ENCODE measurements at regions not wholly inside any gene's neighbourhood (a gene's known extent, or its start where the extent isn't known, plus 50 kb on each side); places are given as distances from the start of the nearest gene placed in this dataset.
"Not testable (repeated sequence)": the region's sequence is repeated elsewhere in the genome, so short reads cannot be mapped to it uniquely, and the experiment has no call there.

DNA sequence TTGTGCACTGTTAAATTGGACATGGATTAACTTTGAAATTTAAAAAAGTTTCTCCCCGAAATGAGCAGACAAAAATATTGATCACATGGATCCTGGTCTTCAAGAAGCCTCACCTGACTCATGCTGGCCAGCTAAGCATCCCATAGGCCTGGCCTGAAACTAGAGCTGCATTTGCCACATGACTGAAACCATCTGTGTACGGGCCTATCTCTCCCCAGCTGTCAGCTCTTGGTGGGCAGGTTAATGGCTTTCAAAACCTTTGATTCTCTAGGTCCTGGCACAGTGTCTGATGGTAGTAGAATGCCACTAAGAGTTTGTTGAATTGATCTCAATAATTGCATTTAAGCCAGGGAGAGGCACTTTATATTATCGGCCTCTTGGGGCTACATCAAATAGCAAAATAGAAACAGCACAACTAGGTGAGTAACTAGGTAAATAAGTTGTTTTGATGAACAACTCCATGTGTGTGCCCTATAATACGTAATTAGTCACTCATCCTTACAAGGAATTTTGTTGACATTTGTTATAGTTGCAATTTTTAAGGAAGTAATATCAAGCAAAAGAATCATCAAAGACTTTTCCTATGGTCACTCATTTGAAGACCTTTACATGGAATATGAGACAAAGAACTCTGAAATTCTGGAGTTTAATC lies 251.1 kb downstream of the SP3 start:
- no peak for ATAC-seq (replicated peaks; ENCODE audit: extremely low read depth, poor library complexity, severe bottlenecking)
- Mint-ChIP-seq H3K4me1 (no peaks in the 10 kb centered on the region), H3K27me3 (peaks cover 40% of the 10 kb centered on the region), H3K27ac (ENCODE audit: low read depth) (no peak overlapping the region), H3K9me3 (no peaks in the 10 kb centered on the region), H3K4me3 (no peak overlapping the region), H3K36me3 (ENCODE audit: insufficient read depth) (no peaks in the 10 kb centered on the region)
- no peak for DNase-seq (ENCODE audit: low spot score in 2 of 2)

DNA sequence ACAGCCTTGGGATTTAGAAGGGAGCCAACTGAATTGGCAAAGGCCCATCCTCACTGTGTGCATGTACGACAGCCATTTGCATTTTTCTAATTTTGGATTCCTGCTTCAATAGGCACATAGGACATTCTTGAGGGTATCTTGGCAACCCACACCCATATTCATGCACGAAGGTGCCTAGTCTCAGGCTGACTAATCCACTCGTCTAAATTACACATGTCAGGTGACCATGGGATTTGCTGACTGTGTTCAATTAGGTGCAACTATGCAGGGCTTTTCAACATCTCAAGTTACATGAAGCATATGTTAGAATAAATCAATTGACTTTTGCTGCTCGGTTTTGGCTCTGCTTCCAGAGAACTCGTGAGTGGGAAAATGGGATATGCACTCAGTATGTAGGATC lies 249.7 kb downstream of the SP3 start:
- no peaks in the 10 kb centered on the region for H3K4me1 Mint-ChIP-seq
- H3K36me3 Mint-ChIP-seq (ENCODE audit: insufficient read depth) = no peaks in the 10 kb centered on the region
- no peak for ATAC-seq (replicated peaks; ENCODE audit: extremely low read depth, poor library complexity, severe bottlenecking)
- no peaks in the 10 kb centered on the region for H3K9me3 Mint-ChIP-seq
- H3K4me3 Mint-ChIP-seq = no peak overlapping the region
- H3K27me3 Mint-ChIP-seq = peaks cover 53% of the 10 kb centered on the region
- no peak overlapping the region for H3K27ac Mint-ChIP-seq (ENCODE audit: low read depth)
- DNase-seq (ENCODE audit: low spot score in 2 of 2) = no peak

DNA sequence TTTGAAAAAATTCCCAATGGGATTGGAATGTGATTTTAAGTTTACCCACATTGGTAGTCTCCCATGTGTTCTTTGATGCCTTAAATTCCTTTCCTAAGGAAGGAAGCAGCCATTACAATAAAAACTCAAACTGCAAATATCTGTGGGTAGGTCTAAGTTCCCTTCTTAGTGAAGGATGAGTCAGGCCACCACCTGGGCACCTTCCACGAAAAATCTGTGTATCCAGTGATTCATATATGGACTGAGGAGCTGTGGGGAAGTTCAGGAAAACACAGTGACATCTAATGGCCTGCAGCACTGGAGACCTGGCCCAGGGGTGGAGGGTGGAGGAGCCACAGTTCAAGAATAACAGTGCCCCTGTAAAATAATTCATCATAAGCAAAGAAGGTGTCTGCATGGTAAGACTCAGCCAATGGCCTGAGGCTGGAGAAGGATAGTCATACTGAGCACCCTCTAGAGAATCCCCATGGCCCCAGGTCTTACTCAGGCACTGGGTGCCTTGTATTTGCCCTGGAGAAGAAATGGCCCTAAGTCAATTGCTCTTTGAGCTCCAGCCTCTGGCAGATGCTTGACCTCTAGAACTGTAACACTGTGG lies 248.6 kb downstream of the SP3 start:
- no peak for DNase-seq (ENCODE audit: low spot score in 2 of 2)
- Mint-ChIP-seq H3K4me1 (no peaks in the 10 kb centered on the region), H3K4me3 (no peak overlapping the region), H3K36me3 (ENCODE audit: insufficient read depth) (no peaks in the 10 kb centered on the region), H3K27me3 (peaks cover 64% of the 10 kb centered on the region), H3K27ac (ENCODE audit: low read depth) (no peak overlapping the region), H3K9me3 (no peaks in the 10 kb centered on the region)
- no peak for ATAC-seq (replicated peaks; ENCODE audit: extremely low read depth, poor library complexity, severe bottlenecking)

DNA sequence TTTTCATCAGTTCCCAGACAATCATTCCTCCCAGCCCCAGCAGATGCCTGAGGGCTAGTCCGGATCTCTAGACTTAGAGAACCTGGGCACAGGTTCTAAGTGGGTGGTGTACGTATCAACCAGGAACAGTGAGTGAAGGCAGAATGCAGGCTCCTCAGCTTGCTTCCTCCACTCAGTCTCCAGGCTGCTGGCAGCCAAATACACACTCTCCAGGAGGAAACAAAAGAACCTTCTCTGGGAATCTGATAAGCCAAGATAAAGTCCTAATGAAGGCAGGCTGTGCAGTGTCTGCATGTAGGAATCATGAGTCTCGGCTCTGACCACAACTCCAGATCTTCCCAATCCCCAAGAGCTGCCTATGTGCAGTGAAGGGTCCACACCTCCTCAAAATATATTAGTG lies 245.7 kb downstream of the SP3 start:
- Mint-ChIP-seq H3K9me3 (no peaks in the 10 kb centered on the region), H3K36me3 (ENCODE audit: insufficient read depth) (no peaks in the 10 kb centered on the region), H3K27me3 (peaks cover 87% of the 10 kb centered on the region), H3K27ac (ENCODE audit: low read depth) (no peak overlapping the region), H3K4me1 (no peaks in the 10 kb centered on the region), H3K4me3 (no peak overlapping the region)
- DNase-seq (ENCODE audit: low spot score in 2 of 2) (no peak), ATAC-seq (replicated peaks; ENCODE audit: extremely low read depth, poor library complexity, severe bottlenecking) (no peak)

DNA sequence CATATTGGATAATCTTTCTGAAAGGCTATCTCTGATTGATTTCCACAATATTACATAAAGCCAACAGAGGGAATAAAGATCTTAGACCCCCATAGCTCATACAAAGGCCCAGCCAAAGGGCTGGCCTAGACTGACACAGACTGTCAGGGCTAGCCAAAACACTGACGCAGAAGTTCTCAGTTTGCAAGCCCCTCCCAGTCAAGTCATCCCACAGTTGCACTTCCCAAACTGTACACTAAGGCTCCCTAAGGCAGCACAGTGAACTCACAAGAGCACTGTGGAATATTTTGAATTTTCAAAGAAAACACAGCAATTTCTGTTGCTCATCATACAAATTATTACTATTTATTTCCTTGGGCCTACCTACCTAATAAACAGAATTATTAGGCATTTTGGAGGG lies 244.9 kb downstream of the SP3 start:
- Mint-ChIP-seq H3K4me1 (no peaks in the 10 kb centered on the region), H3K4me3 (no peak overlapping the region), H3K36me3 (ENCODE audit: insufficient read depth) (no peaks in the 10 kb centered on the region), H3K27ac (ENCODE audit: low read depth) (no peak overlapping the region), H3K27me3 (peaks cover 79% of the 10 kb centered on the region), H3K9me3 (no peaks in the 10 kb centered on the region)
- ATAC-seq (replicated peaks; ENCODE audit: extremely low read depth, poor library complexity, severe bottlenecking) = no peak
- DNase-seq (ENCODE audit: low spot score in 2 of 2) = no peak

DNA sequence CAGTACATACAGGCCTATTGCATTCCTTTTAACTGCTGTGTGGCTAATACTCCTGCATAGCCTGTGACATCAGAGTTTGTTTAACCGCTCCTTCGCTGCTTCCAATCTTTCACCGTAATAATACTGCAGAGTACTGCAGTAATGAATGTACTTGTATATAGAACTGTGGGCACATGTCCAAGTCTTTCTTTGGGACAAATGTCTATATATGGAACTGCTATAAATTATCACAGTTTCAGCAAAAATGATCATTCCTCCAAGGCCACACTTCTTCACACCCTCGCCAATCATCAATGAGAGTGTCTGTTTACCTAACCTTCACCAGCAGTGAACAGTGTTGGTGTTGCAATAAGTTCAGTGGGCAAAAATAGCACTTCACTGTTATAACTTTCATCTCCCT lies 230.4 kb downstream of the SP3 start:
- Mint-ChIP-seq H3K4me3 (no peak overlapping the region), H3K36me3 (ENCODE audit: insufficient read depth) (no peaks in the 10 kb centered on the region), H3K27me3 (peaks cover 34% of the 10 kb centered on the region), H3K27ac (ENCODE audit: low read depth) (no peak overlapping the region), H3K9me3 (peaks cover 11% of the 10 kb centered on the region), H3K4me1 (no peaks in the 10 kb centered on the region)
- DNase-seq (ENCODE audit: low spot score in 2 of 2) = no peak
- ATAC-seq (replicated peaks; ENCODE audit: extremely low read depth, poor library complexity, severe bottlenecking) = no peak

DNA sequence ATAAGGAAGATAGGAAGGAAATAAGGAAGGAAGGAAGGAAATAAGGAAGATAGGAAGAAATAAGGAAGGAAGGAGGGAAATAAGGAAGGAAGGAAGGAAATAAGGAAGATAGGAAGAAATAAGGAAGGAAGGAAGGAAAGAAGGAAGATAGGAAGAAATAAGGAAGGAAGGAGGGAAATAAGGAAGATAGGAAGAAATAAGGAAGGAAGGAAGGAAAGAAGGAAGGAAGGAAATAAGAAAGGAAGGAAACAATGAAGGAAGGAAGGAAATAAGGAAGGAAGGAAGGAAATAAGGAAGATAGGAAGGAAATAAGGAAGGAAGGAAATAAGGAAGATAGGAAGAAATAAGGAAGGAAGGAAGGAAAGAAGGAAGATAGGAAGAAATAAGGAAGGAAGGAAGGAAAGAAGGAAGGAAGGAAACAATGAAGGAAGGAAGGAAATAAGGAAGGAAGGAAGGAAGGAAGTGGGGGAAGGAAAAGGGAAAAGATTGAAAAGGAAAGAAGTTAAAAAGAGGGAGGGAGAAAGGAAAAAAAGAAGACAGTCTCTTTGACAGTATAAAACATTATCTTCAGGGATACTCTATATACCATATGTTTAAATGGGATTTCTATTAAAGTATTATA lies 227.1 kb downstream of the SP3 start:
- H3K27me3 Mint-ChIP-seq = peaks cover 50% of the 10 kb centered on the region

DNA sequence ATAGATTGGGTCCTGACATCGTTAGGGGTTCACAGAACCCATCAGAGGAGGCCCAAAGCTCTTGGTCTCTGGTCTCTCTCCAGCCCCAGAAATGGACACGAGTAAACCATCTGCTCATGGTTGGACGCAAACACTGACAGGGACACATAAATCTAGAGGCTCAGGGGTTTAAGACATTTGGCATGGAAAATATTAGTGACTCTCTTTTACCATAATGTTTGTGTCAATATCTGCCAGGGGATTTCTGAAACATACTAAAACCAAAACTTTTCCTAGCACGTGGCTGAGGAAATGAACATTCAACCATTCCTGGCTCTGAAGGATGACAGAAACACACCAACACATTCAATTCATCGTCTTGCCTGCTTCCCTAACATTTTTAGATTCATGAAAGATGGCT lies 226.2 kb downstream of the SP3 start:
- H3K27me3 Mint-ChIP-seq = peaks cover 57% of the 10 kb centered on the region
- no peak for DNase-seq (ENCODE audit: low spot score in 2 of 2)
- ATAC-seq (replicated peaks; ENCODE audit: extremely low read depth, poor library complexity, severe bottlenecking) = no peak

More for the DNA sequence above, 227.1 kb downstream of the SP3 start:
- H3K9me3 Mint-ChIP-seq = peaks cover 11% of the 10 kb centered on the region
- not testable (repeated sequence) for H3K4me3 Mint-ChIP-seq; H3K27ac Mint-ChIP-seq (ENCODE audit: low read depth); DNase-seq (ENCODE audit: low spot score in 2 of 2); ATAC-seq (replicated peaks; ENCODE audit: extremely low read depth, poor library complexity, severe bottlenecking); H3K36me3 Mint-ChIP-seq (ENCODE audit: insufficient read depth); H3K4me1 Mint-ChIP-seq

DNA sequence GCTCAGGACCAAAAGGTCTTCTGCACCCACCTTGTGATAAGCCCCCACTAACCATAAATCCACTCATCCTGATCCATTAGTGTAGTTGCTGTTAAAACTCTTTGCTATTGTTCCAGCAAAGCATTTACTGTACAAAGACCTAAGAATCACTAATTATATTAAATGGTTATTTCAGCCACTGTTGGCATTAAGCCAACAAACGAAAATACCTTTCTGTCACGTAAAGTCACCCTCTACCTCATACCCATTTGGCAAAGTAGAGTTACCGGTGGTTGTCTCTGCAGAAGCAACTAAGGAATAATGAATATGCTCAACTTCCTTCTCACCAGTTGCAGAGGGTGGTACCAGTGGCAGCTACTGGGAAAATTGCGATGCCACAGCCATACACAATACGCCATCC lies 224.5 kb downstream of the SP3 start:
- H3K27me3 Mint-ChIP-seq = peaks cover 56% of the 10 kb centered on the region
- ATAC-seq (replicated peaks; ENCODE audit: extremely low read depth, poor library complexity, severe bottlenecking) (no peak), DNase-seq (ENCODE audit: low spot score in 2 of 2) (no peak)
- peaks cover 11% of the 10 kb centered on the region for H3K9me3 Mint-ChIP-seq
- no peaks in the 10 kb centered on the region for H3K36me3 Mint-ChIP-seq (ENCODE audit: insufficient read depth)
- H3K4me1 Mint-ChIP-seq = no peaks in the 10 kb centered on the region
- H3K27ac Mint-ChIP-seq (ENCODE audit: low read depth) = no peak overlapping the region
- no peak overlapping the region for H3K4me3 Mint-ChIP-seq

More for the DNA sequence above, 226.2 kb downstream of the SP3 start:
- Mint-ChIP-seq H3K4me1 (no peaks in the 10 kb centered on the region), H3K4me3 (no peak overlapping the region), H3K36me3 (ENCODE audit: insufficient read depth) (no peaks in the 10 kb centered on the region), H3K9me3 (peaks cover 11% of the 10 kb centered on the region), H3K27ac (ENCODE audit: low read depth) (no peak overlapping the region)

DNA sequence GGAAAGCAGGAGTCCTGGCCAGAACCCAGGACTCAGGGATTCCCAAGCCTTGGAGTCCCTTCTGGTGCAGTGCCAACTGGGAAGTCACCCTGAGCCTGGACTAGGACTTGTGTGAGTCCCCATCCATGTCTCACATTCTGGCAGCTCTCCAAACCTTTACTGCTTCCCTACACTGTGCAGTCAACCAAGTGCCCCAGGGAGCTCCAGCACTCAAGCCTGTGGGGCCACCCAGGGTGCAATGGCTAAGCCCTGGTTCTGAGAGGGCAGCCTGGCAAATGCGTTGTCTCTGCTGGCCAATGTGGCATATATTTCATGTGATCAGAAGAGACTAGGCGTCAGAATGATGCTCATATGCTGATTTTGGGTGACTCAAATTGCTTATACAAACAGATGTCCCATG lies 223.4 kb downstream of the SP3 start:
- peaks cover 11% of the 10 kb centered on the region for H3K9me3 Mint-ChIP-seq
- no peak overlapping the region for H3K4me3 Mint-ChIP-seq
- ATAC-seq (replicated peaks; ENCODE audit: extremely low read depth, poor library complexity, severe bottlenecking) (no peak), DNase-seq (ENCODE audit: low spot score in 2 of 2) (no peak)
- no peak overlapping the region for H3K27ac Mint-ChIP-seq (ENCODE audit: low read depth)
- H3K36me3 Mint-ChIP-seq (ENCODE audit: insufficient read depth) = no peaks in the 10 kb centered on the region
- no peaks in the 10 kb centered on the region for H3K4me1 Mint-ChIP-seq
- H3K27me3 Mint-ChIP-seq = peaks cover 45% of the 10 kb centered on the region

DNA sequence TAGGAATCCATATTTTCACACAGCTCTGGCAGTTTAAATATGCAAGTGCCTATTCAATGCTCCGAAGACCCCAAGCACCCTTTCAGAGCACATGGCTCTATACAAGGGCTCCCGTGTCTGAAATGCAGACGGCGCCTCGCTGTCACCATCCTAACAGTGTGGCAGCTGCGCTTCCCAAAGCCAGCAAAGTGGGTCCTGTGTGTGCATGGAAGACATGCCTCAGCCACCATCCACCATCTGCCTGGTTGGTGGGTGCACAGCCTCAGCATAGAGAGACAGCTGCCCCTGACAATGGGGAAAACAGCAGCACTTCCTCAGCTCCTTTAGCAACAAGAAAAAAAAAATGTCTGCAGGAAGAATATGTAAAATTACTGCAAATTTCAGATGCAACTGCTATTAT lies 218.1 kb downstream of the SP3 start:
- Mint-ChIP-seq H3K4me1 (no peaks in the 10 kb centered on the region), H3K9me3 (no peaks in the 10 kb centered on the region), H3K36me3 (ENCODE audit: insufficient read depth) (peaks cover 2% of the 10 kb centered on the region), H3K27ac (ENCODE audit: low read depth) (no peak overlapping the region), H3K4me3 (no peak overlapping the region), H3K27me3 (peaks cover 33% of the 10 kb centered on the region)
- DNase-seq (ENCODE audit: low spot score in 2 of 2) (no peak), ATAC-seq (replicated peaks; ENCODE audit: extremely low read depth, poor library complexity, severe bottlenecking) (no peak)

DNA sequence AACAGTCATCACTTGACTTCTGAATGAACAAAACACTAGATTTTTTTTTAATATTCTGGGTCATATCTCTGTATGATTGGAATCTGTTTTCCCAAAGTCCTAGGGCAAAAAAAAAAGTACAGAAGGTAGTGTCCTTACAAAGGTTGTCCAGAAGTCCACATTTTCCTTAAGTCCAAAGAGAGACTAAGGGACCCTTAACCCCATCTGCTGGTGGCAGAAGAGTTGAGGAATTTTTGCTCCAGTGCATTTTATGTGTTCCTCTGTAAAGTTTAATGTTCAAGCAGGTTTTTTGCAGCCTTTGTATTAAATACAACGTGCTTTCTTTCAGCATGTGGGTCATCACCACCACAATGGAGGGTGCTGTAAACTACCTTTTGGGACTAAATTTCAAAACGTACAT lies 215.9 kb downstream of the SP3 start:
- no peaks in the 10 kb centered on the region for H3K9me3 Mint-ChIP-seq
- H3K4me1 Mint-ChIP-seq = no peaks in the 10 kb centered on the region
- H3K4me3 Mint-ChIP-seq = no peak overlapping the region
- no peak overlapping the region for H3K27ac Mint-ChIP-seq (ENCODE audit: low read depth)
- peaks cover 16% of the 10 kb centered on the region for H3K27me3 Mint-ChIP-seq
- ATAC-seq (replicated peaks; ENCODE audit: extremely low read depth, poor library complexity, severe bottlenecking) = no peak
- H3K36me3 Mint-ChIP-seq (ENCODE audit: insufficient read depth) = peaks cover 2% of the 10 kb centered on the region
- DNase-seq (ENCODE audit: low spot score in 2 of 2) = no peak

DNA sequence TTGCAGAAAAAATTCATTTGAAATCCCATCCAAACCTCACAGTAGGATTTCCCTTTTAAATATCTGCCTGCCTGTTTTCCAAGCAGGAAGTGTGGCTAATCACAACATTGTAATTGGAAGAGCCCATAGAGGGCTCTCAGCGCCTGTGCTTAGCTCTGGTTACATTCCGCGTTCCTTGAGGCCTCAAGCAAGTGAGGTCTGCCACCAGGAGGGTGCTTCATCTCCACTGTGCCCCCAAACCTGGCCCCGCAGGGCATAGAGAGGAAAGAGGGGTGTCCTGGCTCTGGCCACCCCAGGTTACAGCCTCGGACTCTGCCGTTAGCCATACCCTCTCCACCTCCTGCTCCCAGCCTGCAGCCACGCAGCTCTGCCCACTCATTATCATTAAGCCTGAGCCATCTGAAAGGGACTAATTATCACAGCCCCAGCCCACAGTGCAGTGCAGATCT lies 214.8 kb downstream of the SP3 start:
- Mint-ChIP-seq H3K4me1 (no peaks in the 10 kb centered on the region), H3K4me3 (no peak overlapping the region), H3K27me3 (peaks cover 16% of the 10 kb centered on the region)

More for the DNA sequence above, 214.8 kb downstream of the SP3 start:
- no peaks in the 10 kb centered on the region for H3K9me3 Mint-ChIP-seq
- DNase-seq (ENCODE audit: low spot score in 2 of 2) = no peak
- ATAC-seq (replicated peaks; ENCODE audit: extremely low read depth, poor library complexity, severe bottlenecking) = no peak
- no peak overlapping the region for H3K27ac Mint-ChIP-seq (ENCODE audit: low read depth)
- H3K36me3 Mint-ChIP-seq (ENCODE audit: insufficient read depth) = peaks cover 2% of the 10 kb centered on the region
